ENCODE measurements at regions not wholly inside any gene's neighbourhood (a gene's known extent, or its start where the extent isn't known, plus 50 kb on each side); places are given as distances from the start of the nearest gene placed in this dataset.

GRCh38 chr5:30638899-30639298 lies 554.6 kb upstream of the CDH6 start:
- TF ChIP-seq, protein P1, sequence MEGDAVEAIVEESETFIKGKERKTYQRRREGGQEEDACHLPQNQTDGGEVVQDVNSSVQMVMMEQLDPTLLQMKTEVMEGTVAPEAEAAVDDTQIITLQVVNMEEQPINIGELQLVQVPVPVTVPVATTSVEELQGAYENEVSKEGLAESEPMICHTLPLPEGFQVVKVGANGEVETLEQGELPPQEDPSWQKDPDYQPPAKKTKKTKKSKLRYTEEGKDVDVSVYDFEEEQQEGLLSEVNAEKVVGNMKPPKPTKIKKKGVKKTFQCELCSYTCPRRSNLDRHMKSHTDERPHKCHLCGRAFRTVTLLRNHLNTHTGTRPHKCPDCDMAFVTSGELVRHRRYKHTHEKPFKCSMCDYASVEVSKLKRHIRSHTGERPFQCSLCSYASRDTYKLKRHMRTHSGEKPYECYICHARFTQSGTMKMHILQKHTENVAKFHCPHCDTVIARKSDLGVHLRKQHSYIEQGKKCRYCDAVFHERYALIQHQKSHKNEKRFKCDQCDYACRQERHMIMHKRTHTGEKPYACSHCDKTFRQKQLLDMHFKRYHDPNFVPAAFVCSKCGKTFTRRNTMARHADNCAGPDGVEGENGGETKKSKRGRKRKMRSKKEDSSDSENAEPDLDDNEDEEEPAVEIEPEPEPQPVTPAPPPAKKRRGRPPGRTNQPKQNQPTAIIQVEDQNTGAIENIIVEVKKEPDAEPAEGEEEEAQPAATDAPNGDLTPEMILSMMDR (IDR thresholded peaks at IDR 0.05) = no peak
- no peak for TF ChIP-seq POLR2A (IDR thresholded peaks at IDR 0.05)
- no peak for DNase-seq
- Histone ChIP-seq H3K9me3 (no peaks in the 10 kb centered on the region), H3K4me1 (no peaks in the 10 kb centered on the region), H3K36me3 (ENCODE audit: low read depth, missing control alignments) (no peaks in the 10 kb centered on the region), H3K4me3 (no peak overlapping the region), H3K27me3 (no peaks in the 10 kb centered on the region), H3K27ac (no peak overlapping the region)
- 79 to 84% methylated on average over 1 of the region's 1 CpG for WGBS, 2 donors
- intact Hi-C loops (cut with DNase I; ENCODE audit: low total_unique reads) = no loop called here

GRCh38 chr5:30627945-30628344 lies 565.5 kb upstream of the CDH6 start:
- Histone ChIP-seq H3K27me3 (no peaks in the 10 kb centered on the region), H3K4me1 (no peaks in the 10 kb centered on the region), H3K4me3 (no peak overlapping the region), H3K36me3 (ENCODE audit: low read depth, missing control alignments) (no peaks in the 10 kb centered on the region), H3K9me3 (no peaks in the 10 kb centered on the region), H3K27ac (no peak overlapping the region)
- no peak for TF ChIP-seq POLR2A (IDR thresholded peaks at IDR 0.05)
- TF ChIP-seq, protein P1 (IDR thresholded peaks at IDR 0.05) = no peak
- DNase-seq = no peak
- intact Hi-C loops (cut with DNase I; ENCODE audit: low total_unique reads) = no loop called here

- H3K4me1 ChIP-seq = no peaks in the 10 kb centered on the region
- no peak overlapping the region for H3K27ac ChIP-seq
- TF ChIP-seq POLR2A (IDR thresholded peaks at IDR 0.05) = no peak
- TF ChIP-seq, protein P1 (IDR thresholded peaks at IDR 0.05) = no peak
- H3K4me3 ChIP-seq = no peak overlapping the region
- no peaks in the 10 kb centered on the region for H3K9me3 ChIP-seq
- no peak for DNase-seq
- intact Hi-C loops (cut with DNase I; ENCODE audit: low total_unique reads) = no loop called here
- 72 to 90% methylated on average over 2 of the region's 2 CpGs for WGBS, 2 donors
- H3K36me3 ChIP-seq (ENCODE audit: low read depth, missing control alignments) = no peaks in the 10 kb centered on the region
- H3K27me3 ChIP-seq = no peaks in the 10 kb centered on the region
These were observed 566.9 kb upstream of the CDH6 start for GRCh38 chr5:30626557-30626956.

DNA sequence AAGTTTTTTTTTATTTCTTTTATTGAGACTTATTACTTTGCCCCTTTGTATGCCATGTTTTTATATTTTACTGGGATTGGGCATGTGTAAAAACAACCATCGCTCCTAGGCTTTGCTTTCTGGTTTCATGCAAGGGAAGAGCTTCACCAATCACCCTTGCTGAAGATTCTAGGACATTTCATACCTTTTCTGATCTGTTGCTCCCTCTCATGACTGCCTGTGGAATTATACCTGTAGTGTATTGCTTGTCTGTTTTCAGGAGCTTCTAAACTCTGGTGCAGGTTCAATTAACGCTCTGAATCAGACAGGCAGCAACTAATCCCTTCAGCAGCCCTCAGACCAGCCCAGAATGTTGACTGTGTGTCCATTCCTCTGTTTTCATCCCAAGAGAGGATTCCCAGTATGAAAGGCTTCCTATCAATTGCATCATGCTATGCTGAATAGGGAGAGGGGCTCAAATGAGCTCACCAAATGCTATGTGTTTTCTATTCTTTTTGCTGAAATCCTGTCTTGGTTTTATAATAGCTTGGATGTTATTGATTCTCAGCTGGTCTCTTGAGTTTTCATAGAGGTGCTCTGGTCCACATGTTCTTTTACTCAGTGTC lies 572.9 kb upstream of the CDH6 start:
- intact Hi-C loops (cut with DNase I; ENCODE audit: low total_unique reads) = no loop called here
- H3K4me1 ChIP-seq = no peaks in the 10 kb centered on the region
- 76 to 82% methylated on average over 2 of the region's 2 CpGs for WGBS, 2 donors
- no peaks in the 10 kb centered on the region for H3K9me3 ChIP-seq
- no peak for TF ChIP-seq POLR2A (IDR thresholded peaks at IDR 0.05)
- TF ChIP-seq, protein P1 (IDR thresholded peaks at IDR 0.05) = no peak
- H3K27ac ChIP-seq = no peak overlapping the region
- no peaks in the 10 kb centered on the region for H3K27me3 ChIP-seq
- H3K4me3 ChIP-seq = no peak overlapping the region
- no peaks in the 10 kb centered on the region for H3K36me3 ChIP-seq (ENCODE audit: low read depth, missing control alignments)
- no peak for DNase-seq

- no peak overlapping the region for H3K4me3 ChIP-seq
- no peak for DNase-seq
- no peak for TF ChIP-seq POLR2A (IDR thresholded peaks at IDR 0.05)
- TF ChIP-seq, protein P1 (IDR thresholded peaks at IDR 0.05) = no peak
- H3K4me1 ChIP-seq = no peaks in the 10 kb centered on the region
- H3K9me3 ChIP-seq = no peaks in the 10 kb centered on the region
- no peaks in the 10 kb centered on the region for H3K27me3 ChIP-seq
- 83 to 86% methylated on average over 3 of the region's 3 CpGs for WGBS, 2 donors
- H3K36me3 ChIP-seq (ENCODE audit: low read depth, missing control alignments) = no peaks in the 10 kb centered on the region
- no peak overlapping the region for H3K27ac ChIP-seq
- intact Hi-C loops (cut with DNase I; ENCODE audit: low total_unique reads) = no loop called here
These were observed 585.0 kb upstream of the CDH6 start for GRCh38 chr5:30608501-30608900.

All from testis (tissue), 2 donors.